SIG-M5 treated with dmso at 0.1 percent for 504 hours (cell line): ENCODE measurements at regions not wholly inside any gene's neighbourhood (a gene's known extent, or its start where the extent isn't known, plus 50 kb on each side); places are given as distances from the start of the nearest gene placed in this dataset.

Experiments used
- DNase-seq: peaks from one replicate; lab custom pipeline; 2025; ENCODE audit not compliant: unreplicated experiment; lab: John Stamatoyannopoulos, UW

- no peak for DNase-seq
Measured at GRCh38 chr1:200319148-200319547, 90.7 kb downstream of the ZNF281 start.

- no peak for DNase-seq
Measured at GRCh38 chr1:200317236-200317635, 92.6 kb downstream of the ZNF281 start.

DNA sequence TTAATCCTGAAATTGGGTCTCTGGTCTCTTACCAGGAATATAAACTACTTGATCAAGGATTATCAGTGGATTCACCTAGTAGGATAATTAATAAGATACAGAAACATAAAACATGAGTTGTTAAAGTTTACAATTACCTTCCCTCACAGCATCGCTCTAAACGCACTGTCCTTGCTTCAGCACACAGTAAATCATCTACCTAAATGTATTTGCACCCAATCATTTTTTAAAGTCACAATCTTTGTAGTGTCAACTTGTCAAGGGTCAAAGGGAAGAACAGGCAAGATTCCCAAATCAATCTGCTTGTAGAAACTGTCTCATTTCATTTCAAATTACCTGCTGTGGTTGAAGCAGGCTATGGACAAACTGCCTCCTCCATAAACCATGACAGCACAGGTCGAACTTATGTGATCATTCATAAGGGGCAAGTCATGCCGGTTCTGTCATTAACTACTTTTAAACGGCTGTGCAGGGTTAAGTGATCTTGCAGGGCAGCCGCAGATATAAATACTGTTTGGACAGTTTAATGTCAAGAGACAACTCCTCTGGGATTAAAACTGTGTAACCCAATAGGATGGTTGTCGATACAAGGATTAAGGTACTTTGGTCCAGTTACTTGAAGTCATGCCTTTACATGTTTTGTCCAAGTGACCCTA, 93.6 kb downstream of the ZNF281 start:
- DNase-seq = no peak

- DNase-seq = no peak
Measured at GRCh38 chr1:200314085-200314750, 95.6 kb downstream of the ZNF281 start.

- DNase-seq = peak; percentile 24
Measured at GRCh38 chr1:200311256-200311655, 98.6 kb downstream of the ZNF281 start.

DNA sequence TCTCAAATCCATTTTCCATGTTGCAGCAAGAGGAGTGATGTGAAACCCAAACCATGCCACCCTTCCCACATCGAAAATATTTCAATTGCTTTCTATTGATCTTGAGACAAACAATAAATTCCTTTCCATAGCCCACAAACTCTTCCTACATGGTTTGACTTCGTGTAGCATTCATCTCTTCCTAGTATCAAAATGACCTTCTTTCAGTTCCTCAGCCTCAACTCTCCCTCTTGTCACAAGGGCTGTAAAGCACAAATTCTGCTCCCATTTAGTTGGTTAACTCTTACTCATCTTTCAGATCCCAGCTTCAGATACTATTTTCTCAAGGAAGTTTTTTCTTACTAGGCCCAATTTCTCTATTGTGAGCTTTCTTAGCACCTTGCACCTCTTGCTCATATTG, 99.0 kb downstream of the ZNF281 start:
- no peak for DNase-seq

DNA sequence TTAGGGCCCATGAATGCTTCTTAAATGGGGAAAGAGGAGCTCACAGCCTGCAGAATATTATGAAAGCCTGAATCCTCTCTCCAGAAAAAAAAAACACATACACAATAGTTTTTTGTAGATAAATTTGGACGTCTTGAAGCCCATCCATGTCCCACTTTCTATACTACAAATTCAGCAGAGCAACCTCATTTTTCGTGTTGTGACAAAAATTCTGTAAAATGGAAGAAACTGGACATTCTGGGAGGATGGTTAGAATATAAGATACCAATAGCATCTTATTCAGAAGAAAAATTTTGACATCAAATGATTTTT, 102.1 kb downstream of the ZNF281 start:
- no peak for DNase-seq

GRCh38 chr1:200306944-200307754, 102.7 kb downstream of the ZNF281 start:
- peak; percentile 71 for DNase-seq

- no peak for DNase-seq
Measured at GRCh38 chr1:200305806-200306205, 104.0 kb downstream of the ZNF281 start.

DNA sequence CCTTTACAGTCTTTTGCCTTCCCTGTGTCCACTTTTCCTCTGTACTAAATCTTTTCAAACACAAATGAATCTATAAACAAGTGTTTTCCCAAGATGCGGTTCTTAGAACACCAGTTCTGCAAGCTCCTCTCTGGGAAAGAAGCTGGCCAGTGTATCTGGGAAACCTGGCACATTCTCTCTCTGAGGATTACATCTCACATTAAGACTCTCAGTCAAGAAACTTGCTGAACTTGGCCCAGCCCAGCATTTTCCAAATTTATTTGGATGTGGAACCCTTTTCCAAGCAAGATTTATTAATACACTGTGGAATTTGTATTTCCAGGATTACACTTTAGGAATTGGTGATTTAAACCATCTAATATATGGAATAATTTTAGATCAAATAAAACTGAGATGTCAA, 105.7 kb downstream of the ZNF281 start:
- DNase-seq = no peak

- DNase-seq = no peak
Measured at GRCh38 chr1:200302921-200303290, 106.9 kb downstream of the ZNF281 start.

DNA sequence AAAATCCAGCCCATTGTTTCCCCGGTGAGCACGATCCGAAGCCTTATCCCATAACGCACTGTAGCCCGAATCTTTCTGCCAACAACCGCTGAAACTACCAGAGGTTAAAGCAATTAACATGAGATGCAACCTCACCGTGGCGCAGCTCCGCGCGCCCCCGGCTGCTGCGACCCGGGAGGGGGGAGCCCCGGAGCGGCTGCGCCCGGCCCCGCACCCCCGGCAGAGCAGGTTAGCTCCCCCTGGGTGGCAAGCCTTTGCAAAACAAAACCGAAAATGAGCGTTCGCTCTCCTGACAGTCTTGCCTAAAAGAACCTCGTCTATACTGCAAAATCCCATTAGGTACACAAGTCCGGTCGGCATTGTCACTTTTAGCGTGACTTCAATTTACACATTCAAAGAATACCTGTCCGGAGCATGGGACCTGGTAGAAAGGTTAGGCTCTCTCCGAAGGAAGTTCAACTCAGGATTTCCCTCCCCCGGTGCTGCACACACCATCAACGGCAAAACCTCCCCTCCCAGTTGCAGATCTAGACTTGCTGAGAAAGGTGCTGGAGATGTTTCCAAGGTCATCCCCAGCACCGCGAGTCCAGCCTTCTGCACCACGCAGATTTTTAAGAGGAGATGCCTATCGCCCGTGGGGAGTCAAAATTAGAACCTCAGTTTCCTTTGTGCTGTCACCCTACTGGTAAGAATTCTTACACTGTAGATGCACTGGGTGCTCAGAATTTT, 107.5 kb downstream of the ZNF281 start:
- peak; percentile 14 for DNase-seq

DNA sequence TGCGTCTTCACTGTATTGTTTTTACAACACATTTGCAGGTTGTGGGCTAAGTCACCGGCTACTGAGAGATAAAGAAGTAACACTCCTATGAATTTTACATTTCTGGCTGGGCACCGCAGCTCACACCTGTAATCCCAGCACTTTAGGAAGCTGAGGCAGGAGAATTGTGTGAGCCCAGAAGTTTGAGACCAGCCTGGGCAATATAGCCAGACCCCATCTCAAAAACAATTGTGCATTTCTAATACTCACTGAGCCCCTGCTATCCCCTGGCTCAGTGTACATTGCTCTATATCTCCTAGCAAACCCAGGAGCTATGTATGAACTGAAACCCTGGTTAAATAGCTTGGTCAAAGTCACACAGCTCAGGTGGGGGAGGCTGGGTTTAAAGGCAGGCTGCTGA, 108.7 kb downstream of the ZNF281 start:
- no peak for DNase-seq

GRCh38 chr1:200299571-200299970, 110.3 kb downstream of the ZNF281 start:
- no peak for DNase-seq

- no peak for DNase-seq
Measured at GRCh38 chr1:200298242-200298641, 111.6 kb downstream of the ZNF281 start.

DNA sequence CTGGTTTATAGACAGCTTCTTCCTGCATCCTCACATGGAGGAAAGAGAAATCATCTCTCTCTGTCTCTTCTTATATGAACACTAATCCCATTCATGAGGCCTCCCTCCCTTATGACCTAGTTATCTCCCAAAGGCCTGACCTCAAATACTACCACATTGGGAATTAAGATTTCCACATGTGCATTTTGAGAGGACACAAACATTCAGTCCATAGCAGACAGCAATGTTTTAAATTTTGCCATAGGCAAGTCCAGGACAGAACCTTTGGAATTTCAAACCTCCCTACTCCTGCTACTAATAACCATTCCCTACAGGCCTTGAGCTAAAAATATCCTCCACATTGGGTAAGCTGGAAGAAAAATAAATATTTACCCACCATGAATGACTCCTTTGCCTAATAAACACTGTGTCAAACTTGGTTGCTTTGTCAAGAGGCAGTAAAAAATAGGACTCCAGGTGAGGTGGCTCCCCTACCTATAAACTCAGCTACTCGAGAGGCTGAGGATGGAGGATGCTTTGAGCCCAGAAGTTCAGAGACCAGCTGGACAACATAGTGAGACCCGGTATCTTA, 113.7 kb downstream of the ZNF281 start:
- no peak for DNase-seq

DNA sequence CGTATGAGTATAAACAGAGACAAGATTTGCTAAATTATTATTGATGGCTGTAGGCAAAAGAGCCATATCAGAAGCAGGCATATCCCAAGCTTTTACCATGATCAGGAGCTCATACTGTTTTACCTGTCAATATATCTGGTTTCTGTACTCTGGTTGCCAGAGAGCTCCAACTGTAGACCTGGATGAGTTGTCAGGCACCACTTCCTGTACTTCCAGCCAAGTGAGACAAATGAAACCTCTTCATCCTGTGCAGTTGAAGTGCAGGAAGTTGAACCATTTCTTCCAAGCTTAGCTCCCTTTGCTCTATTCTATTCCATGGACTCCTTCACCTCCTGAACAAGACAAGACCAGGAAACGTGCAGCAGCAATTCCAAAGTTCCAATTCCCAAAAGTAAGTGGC, 115.6 kb downstream of the ZNF281 start:
- no peak for DNase-seq

GRCh38 chr1:200292699-200293098, 117.1 kb downstream of the ZNF281 start:
- DNase-seq = no peak

- DNase-seq = no peak
Measured at GRCh38 chr1:200291106-200291505, 118.7 kb downstream of the ZNF281 start.

GRCh38 chr1:200290010-200290685, 119.7 kb downstream of the ZNF281 start:
- DNase-seq = no peak

DNA sequence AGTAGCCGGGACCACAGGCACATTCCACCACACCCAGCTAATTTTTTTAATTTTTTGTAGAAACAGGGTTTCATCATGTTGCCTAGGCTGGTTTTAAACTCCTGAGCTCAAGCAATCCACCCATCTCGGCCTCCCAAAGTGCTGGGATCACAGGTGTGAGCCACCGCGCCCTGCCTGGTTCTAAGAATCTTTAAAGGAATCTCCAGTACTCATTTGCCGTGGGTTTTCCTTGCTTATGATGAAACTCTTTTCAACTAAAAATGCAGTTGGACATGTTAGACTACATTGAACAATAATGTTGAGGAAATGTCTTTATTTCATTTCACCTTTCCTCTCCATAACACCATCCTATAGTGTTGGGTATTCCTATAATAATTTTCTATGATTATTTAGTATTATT, 121.6 kb downstream of the ZNF281 start:
- no peak for DNase-seq
